GM18498 (cell line): ENCODE measurements at regions not wholly inside any gene's neighbourhood (a gene's known extent, or its start where the extent isn't known, plus 50 kb on each side); places are given as distances from the start of the nearest gene placed in this dataset.

Experiments
- ATAC-seq: cut with Tn5 transposase; IDR thresholded peaks from one replicate; pipeline ENCODE4 v1.9.1; 2021; ENCODE audit warnings: mild to moderate bottlenecking, moderate library complexity; ENCODE audit not compliant: unreplicated experiment

GRCh38 chr6:63371104-63371715 is 51.4 kb upstream of the LGSN start:
- ATAC-seq: no peak

DNA sequence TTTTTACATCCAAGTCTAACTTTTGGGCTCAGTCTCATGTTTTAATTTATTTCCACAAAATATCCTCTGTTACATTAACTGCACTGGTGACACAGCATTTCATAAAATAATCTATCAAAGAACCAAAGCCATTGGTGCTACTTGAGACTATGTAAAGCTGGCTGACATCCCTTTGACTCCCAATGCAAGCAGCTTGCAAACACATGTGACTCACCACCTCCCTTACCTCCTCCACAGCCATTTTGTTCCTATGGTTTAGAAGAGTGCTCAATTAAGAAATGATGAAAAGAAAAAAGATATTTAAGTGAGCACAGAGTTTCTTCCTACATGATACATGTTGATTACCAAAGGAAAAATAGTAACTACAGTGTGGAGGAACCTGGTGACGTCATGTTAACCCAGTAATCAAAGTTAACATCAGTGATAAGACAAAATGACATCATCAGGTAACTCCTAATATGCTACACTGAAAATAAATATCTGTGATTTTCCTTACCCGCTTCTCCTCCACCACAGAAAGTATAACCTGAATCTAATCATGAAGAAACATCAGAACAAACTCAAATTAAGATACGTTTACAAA is 53.3 kb upstream of the LGSN start:
- no peak for ATAC-seq

- peak; percentile 66 for ATAC-seq
Observed at GRCh38 chr6:63389191-63389844, 69.5 kb upstream of the LGSN start.

DNA sequence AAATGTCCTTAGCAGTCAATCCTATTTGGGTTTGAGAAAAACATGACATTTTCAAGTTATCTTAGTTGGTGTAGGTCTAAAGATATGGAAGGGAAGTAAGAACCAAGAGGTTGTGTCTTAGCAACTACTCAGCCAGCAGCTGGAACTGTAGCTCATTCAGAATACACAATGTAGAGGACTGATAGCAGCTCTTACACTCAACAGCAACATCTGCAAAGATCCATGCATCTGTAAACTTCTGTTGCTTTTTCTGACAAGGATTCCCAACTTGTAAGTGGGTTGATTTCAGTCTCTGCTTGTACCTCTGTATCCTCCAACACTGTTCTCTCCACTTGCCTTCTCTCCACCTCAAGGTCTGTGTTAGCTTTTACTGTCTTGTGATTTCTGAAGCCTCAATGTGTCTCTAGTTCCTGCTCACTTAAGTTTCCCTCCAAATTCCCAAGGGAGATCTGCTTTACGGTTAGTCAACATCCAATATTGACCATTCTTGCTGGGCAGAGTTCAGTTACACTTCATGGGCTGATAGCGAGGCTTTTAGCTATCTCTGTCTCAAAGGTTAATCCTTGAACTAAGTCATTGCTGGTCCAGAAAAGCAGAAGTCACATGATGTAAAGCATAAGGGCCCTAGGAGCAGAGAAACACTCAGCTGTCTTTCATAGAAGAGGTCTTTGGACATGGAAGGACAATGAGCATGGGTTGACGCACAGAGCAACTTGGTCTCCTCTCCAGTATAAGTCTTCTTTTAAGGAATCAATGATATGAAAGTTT is 71.6 kb upstream of the LGSN start:
- ATAC-seq: no peak

DNA sequence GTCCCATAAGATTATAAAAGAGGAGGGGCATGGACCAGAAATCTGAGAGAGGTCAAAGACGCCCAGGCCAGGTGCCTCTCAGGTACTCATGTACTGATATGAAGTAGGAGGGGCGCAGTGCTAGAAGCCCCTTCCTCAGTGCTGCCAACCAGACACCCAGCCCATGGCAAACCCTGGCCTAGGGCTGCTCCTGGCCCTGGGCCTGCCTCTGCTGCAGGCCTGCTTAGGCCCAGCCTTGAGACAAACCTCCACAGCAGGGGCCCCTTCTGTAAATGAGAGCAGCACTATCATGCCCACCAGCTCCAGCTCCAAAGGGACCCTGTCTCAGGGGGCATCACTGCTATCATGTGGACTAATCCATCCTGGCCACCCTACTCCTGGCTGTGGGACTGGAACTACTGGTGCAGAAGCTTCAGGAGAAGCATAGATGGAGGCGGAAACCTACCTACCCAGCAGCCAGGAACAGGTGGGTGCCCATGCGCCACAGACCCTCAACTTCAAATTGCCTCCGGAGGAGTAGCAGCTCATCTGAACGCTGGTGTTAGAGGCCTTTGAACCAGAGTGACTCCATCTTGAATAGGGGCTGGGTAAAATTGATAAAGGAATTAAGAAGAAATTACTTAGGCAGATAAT is 72.4 kb upstream of the LGSN start:
- ATAC-seq: no peak

GRCh38 chr6:63394656-63395308 is 75.0 kb upstream of the LGSN start:
- no peak for ATAC-seq

DNA sequence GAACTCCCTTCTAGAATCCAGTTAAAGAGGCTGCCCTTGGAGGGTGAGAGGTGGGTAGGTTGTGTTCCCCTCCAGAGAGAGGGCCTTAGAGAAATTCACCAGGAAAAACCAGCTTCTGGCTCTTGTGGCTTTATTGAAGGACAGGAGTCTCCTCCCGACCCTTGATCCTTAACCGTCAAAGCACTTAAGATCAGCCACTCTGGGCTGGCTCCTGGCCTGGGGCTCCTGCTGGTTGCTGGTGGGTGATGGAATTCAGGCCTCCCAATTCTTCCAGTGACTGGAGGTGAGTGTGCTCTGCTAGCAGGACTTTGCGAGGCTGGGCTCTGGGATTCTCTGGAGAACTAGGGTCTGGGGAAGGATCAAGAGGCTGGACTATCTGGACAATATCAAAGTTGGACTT is 75.6 kb upstream of the LGSN start:
- no peak for ATAC-seq

- ATAC-seq: no peak
Observed at GRCh38 chr6:63403725-63404124, 83.9 kb upstream of the LGSN start.

- ATAC-seq: no peak
Observed at GRCh38 chr6:63410435-63411426, 90.9 kb upstream of the LGSN start.

DNA sequence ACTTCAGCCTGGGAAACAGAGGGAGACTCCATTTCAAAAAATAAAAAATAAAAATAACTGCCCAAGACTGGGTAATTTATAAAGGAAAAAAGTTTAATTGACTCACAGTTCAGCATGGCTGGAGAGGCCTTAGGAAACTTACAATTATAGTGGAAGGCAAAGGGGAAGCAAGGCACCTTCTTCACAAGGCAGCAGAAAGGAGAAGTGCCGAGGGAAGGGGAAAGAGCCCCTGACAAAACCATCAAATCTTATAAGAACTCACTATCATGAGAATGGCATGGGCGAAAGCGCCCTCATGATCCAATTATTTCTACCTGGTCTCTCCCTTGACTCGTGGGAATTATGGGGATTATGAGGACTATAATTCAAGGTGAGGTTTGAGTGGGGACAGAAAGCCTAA is 95.5 kb upstream of the LGSN start:
- no peak for ATAC-seq

- no peak for ATAC-seq
Observed at GRCh38 chr6:63418741-63419140, 99.0 kb upstream of the LGSN start.

DNA sequence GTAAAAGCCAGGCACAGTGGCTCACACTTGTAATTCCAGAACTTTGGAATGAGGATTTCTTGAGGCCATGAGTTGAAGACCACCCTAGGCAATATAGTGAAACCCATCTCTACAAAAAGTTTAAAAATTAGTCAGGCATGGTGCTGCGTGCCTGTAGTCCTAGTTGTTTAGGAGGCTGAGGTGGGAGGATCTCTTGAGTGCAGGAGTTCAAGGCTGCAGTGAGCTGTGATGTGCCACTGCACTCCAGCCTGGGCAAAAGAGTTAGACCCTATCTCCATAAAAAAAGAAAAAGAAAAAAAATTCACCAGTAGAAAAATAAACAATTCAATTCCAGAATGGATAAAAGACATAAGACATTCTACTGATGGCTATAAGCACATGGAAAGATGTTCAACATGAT is 104.9 kb upstream of the LGSN start:
- no peak for ATAC-seq

DNA sequence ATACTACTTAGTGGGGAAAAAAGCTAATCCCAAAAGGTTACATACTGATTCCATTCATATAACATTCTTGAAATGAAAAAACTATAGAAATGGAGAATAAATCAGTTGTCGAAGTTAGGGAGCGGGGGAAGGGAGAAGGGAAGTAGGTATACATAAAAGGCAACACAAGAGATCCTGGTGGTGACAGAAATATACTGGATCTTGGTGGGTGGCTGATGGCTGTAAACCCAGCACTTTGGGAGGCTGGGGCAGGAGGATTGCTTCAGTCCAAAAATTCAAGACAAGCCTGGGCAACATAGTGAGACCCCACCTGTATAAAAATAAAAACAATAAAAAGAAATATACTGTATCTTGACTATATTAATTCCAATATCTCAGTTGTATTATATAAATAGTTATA is 105.7 kb upstream of the LGSN start:
- ATAC-seq: no peak

DNA sequence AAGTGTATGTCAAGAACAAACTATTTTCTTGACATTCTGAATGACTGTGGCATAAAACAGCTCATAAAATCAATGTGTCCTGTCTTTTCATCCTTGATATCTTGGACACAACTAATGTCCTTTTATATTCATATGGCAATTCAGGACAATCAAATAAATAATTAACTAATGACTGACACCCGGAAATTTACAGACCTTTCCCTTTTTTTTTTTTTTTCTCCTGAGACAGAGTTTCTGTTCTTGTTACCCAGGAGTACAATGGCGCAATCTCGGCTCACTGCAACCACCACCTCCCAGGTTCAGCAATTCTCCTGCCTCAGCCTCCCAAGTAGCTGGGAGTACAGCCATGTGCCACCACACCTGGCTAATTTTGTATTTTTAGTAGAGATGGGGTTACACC is 107.1 kb upstream of the LGSN start:
- no peak for ATAC-seq

DNA sequence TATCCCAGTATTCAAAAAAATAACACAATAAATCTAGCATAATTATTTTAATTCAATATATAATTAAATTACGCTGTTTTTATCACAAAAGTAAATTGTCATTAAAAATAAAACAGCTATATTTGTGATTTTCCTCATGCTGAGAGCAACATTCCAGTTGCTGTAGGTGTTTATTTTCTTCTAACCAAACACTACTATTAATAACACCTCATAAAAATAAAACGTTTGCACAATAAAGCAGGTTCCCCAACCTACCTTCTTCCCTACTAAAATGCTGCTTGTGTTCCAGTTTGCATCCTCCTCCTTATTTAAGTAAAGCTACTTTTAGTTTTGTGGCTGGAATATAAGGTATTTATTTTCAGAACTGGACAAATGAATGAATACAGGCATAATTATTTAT is 108.2 kb upstream of the LGSN start:
- no peak for ATAC-seq

GRCh38 chr6:63430985-63431519 is 111.3 kb upstream of the LGSN start:
- no peak for ATAC-seq

DNA sequence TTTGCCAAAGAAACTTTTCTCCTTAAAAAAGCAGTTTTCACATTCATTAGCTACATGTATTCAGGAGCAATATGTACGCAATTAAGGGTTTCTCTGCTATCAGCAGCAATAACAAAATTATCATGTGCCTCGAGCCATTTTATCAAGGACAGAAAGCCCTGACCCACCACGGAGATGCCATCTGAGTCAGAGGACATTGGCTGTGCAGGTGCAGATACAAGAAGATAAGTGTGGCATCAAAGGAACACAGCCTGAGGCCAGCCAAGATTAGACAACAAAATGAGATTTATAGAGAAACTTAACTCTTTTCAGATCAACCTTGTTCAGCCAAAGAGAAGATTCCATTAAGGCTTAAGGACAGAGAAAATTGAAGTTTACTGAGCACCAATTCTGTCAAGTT is 115.2 kb upstream of the LGSN start:
- ATAC-seq: no peak

- no peak for ATAC-seq
Observed at GRCh38 chr6:63436356-63436755, 116.6 kb upstream of the LGSN start.

DNA sequence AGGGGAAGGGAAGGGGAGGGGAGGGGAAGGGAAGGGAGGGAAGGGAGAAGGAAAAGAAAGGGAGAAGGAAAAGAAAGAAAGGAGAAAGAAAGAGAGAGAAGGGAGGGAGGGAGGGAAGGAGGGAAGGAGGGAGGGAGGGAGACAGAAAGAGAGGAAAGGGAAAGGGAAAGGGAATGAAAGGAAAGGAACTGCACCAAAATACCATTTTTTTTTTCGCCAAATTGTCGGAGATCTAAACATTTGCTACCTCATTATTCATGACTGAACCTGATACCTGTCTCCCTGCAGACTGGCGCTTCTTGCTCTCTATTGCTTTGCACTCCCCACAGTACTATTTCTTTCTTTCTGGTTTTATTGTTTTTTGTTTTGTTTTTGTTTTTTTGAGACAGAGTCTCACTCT is 117.3 kb upstream of the LGSN start:
- no peak for ATAC-seq

- ATAC-seq: no peak
Observed at GRCh38 chr6:63440057-63440456, 120.3 kb upstream of the LGSN start.
